ENCODE measurements at regions not wholly inside any gene's neighbourhood (a gene's known extent, or its start where the extent isn't known, plus 50 kb on each side); places are given as distances from the start of the nearest gene placed in this dataset.

GRCh38 chr1:72369069-72369757 lies 86.9 kb upstream of the NEGR1 start:
- DNase-seq: no peak
- TF ChIP-seq EZH2 (IDR thresholded peaks at IDR 0.05; ENCODE audit: low read depth) (no peak), CTCF (conservative IDR thresholded peaks at IDR 0.05) (no peak)
- Histone ChIP-seq H3K4me3 (no peak overlapping the region), H3K27ac (no peak overlapping the region), H3F3A (ENCODE audit: insufficient read depth, low read depth) (no peaks in the 10 kb centered on the region; the same call in 1 of the 2 replicates), H3K9me2 (ENCODE audit: insufficient read depth) (no peaks in the 10 kb centered on the region), H3K4me1 (replicated peaks; ENCODE audit: insufficient read depth) (peaks cover 23% of the 10 kb centered on the region), H3K4me2 (no peak overlapping the region), H3K79me2 (ENCODE audit: low read depth) (no peaks in the 10 kb centered on the region), H3K36me3 (ENCODE audit: low read depth) (no peaks in the 10 kb centered on the region), H3K27me3 (ENCODE audit: insufficient read depth, low read depth) (no peaks in the 10 kb centered on the region), H2AFZ (no peak overlapping the region), H3K9me3 (ENCODE audit: insufficient read depth, low read depth) (no peaks in the 10 kb centered on the region), H4K20me1 (ENCODE audit: insufficient read depth) (no peaks in the 10 kb centered on the region)
- ChIA-PET CTCF (no interaction called here), POLR2A (ENCODE audit: unreplicated experiment) (no interaction called here)
- BruUV-seq (replicated peaks): no TSS peak
- intact Hi-C loops (cut with micrococcal nuclease; ENCODE audit: unreplicated experiment): no loop called here

GRCh38 chr1:72366466-72366865 lies 84.1 kb upstream of the NEGR1 start:
- BruUV-seq (replicated peaks): no TSS peak
- no peaks in the 10 kb centered on the region for H3K9me2 ChIP-seq (ENCODE audit: insufficient read depth)
- no peak overlapping the region for H3K27ac ChIP-seq
- CTCF ChIA-PET: no interaction called here
- no peak overlapping the region for H3K4me2 ChIP-seq
- no peaks in the 10 kb centered on the region for H4K20me1 ChIP-seq (ENCODE audit: insufficient read depth)
- no peak for TF ChIP-seq EZH2 (IDR thresholded peaks at IDR 0.05; ENCODE audit: low read depth)
- peak; percentile 11 to 76 for DNase-seq
- no peaks in the 10 kb centered on the region for H3K79me2 ChIP-seq (ENCODE audit: low read depth)
- H3K9me3 ChIP-seq (ENCODE audit: insufficient read depth, low read depth): no peaks in the 10 kb centered on the region
- no peak overlapping the region for H3K4me3 ChIP-seq
- no peak overlapping the region for H2AFZ ChIP-seq
- POLR2A ChIA-PET (ENCODE audit: unreplicated experiment): no interaction called here
- intact Hi-C loops (cut with micrococcal nuclease; ENCODE audit: unreplicated experiment): no loop called here
- H3K36me3 ChIP-seq (ENCODE audit: low read depth): no peaks in the 10 kb centered on the region
- H3F3A ChIP-seq (ENCODE audit: insufficient read depth, low read depth): no peaks in the 10 kb centered on the region; the same call in 1 of the 2 replicates
- H3K27me3 ChIP-seq (ENCODE audit: insufficient read depth, low read depth): no peaks in the 10 kb centered on the region
- peaks cover 18% of the 10 kb centered on the region; the same call in 1 of the 2 replicates for H3K4me1 ChIP-seq (replicated peaks; ENCODE audit: insufficient read depth)

GRCh38 chr1:72365693-72366092 lies 83.4 kb upstream of the NEGR1 start:
- Histone ChIP-seq H3K27me3 (ENCODE audit: insufficient read depth, low read depth) (no peaks in the 10 kb centered on the region), H2AFZ (no peak overlapping the region), H3K9me3 (ENCODE audit: insufficient read depth, low read depth) (no peaks in the 10 kb centered on the region), H3K9me2 (ENCODE audit: insufficient read depth) (no peaks in the 10 kb centered on the region), H3K27ac (no peak overlapping the region), H4K20me1 (ENCODE audit: insufficient read depth) (no peaks in the 10 kb centered on the region), H3K4me2 (no peak overlapping the region), H3K4me1 (replicated peaks; ENCODE audit: insufficient read depth) (peaks cover 16% of the 10 kb centered on the region; the same call in 1 of the 2 replicates), H3F3A (ENCODE audit: insufficient read depth, low read depth) (no peaks in the 10 kb centered on the region; the same call in 1 of the 2 replicates), H3K4me3 (no peak overlapping the region), H3K36me3 (ENCODE audit: low read depth) (no peaks in the 10 kb centered on the region), H3K79me2 (ENCODE audit: low read depth) (no peaks in the 10 kb centered on the region)
- BruUV-seq (replicated peaks): no TSS peak
- DNase-seq: no peak
- TF ChIP-seq CTCF (conservative IDR thresholded peaks at IDR 0.05): no peak
- no peak for TF ChIP-seq EZH2 (IDR thresholded peaks at IDR 0.05; ENCODE audit: low read depth)
- intact Hi-C loops (cut with micrococcal nuclease; ENCODE audit: unreplicated experiment): no loop called here
- ChIA-PET POLR2A (ENCODE audit: unreplicated experiment) (no interaction called here), CTCF (no interaction called here)

- Histone ChIP-seq H3K9me3 (ENCODE audit: insufficient read depth, low read depth) (0 out of 2 replicates have a peak, but pooled peaks cover 1% of the 10 kb centered on the region), H3K4me3 (no peak overlapping the region), H2AFZ (no peak overlapping the region), H3K79me2 (ENCODE audit: low read depth) (no peaks in the 10 kb centered on the region), H3K27me3 (ENCODE audit: insufficient read depth, low read depth) (no peaks in the 10 kb centered on the region), H4K20me1 (ENCODE audit: insufficient read depth) (no peaks in the 10 kb centered on the region), H3K27ac (no peak overlapping the region), H3K4me2 (no peak overlapping the region), H3F3A (ENCODE audit: insufficient read depth, low read depth) (no peaks in the 10 kb centered on the region; the same call in 1 of the 2 replicates), H3K36me3 (ENCODE audit: low read depth) (no peaks in the 10 kb centered on the region), H3K9me2 (ENCODE audit: insufficient read depth) (no peaks in the 10 kb centered on the region), H3K4me1 (replicated peaks; ENCODE audit: insufficient read depth) (peaks cover 16% of the 10 kb centered on the region; the same call in 1 of the 2 replicates)
- intact Hi-C loops (cut with micrococcal nuclease; ENCODE audit: unreplicated experiment): no loop called here
- BruUV-seq (replicated peaks): no TSS peak
- ChIA-PET CTCF (no interaction called here), POLR2A (ENCODE audit: unreplicated experiment) (no interaction called here)
- DNase-seq: no peak
- TF ChIP-seq EZH2 (IDR thresholded peaks at IDR 0.05; ENCODE audit: low read depth) (no peak), CTCF (conservative IDR thresholded peaks at IDR 0.05) (no peak)
Measured at GRCh38 chr1:72362538-72362937, 80.2 kb upstream of the NEGR1 start.

All from PC-9 (cell line).